DMS53 (cell line): ENCODE measurements at regions not wholly inside any gene's neighbourhood (a gene's known extent, or its start where the extent isn't known, plus 50 kb on each side); places are given as distances from the start of the nearest gene placed in this dataset.

Experiments
- DNase-seq: peaks from one replicate; lab custom pipeline; 2025; lab: John Stamatoyannopoulos, UW

- DNase-seq = no peak
These were observed 61.0 kb upstream of the CLEC14A start for GRCh38 chr14:38316922-38317321.

GRCh38 chr14:38311655-38312054 is 55.8 kb upstream of the CLEC14A start:
- no peak for DNase-seq

- no peak for DNase-seq
These were observed 54.6 kb upstream of the CLEC14A start for GRCh38 chr14:38310420-38310995.

- DNase-seq = no peak
These were observed 53.8 kb upstream of the CLEC14A start for GRCh38 chr14:38309522-38310277.
